ENCODE measurements at regions not wholly inside any gene's neighbourhood (a gene's known extent, or its start where the extent isn't known, plus 50 kb on each side); places are given as distances from the start of the nearest gene placed in this dataset.

GRCh38 chr5:136722581-136722980 lies 357.2 kb upstream of the TRPC7 start:
- no peaks in the 10 kb centered on the region for H3K4me1 ChIP-seq (replicated peaks in 1 of 4; ENCODE audit: control insufficient read depth in 3 of 4, insufficient read depth in 4 of 4, low read length in 3 of 4)
- H4K20me1 ChIP-seq (replicated peaks in 1 of 2; ENCODE audit: control insufficient read depth in 1 of 2, insufficient read depth in 2 of 2, low read length in 2 of 2), result no peaks in the 10 kb centered on the region
- H2BK12ac ChIP-seq (ENCODE audit: low read depth, low read length), result no peak overlapping the region
- H3K4ac ChIP-seq (replicated peaks; ENCODE audit: insufficient read length, low read depth, low read length), result no peak overlapping the region
- TF ChIP-seq ATF2 (IDR thresholded peaks at IDR 0.05; ENCODE audit: low read length) (no peak), KDM4A (IDR thresholded peaks at IDR 0.05; ENCODE audit: low read depth, low read length, severe bottlenecking) (no peak), ZNF274 (IDR thresholded peaks at IDR 0.05; ENCODE audit: borderline replicate concordance, extremely low read depth, low read length) (no peak), JUND (IDR thresholded peaks at IDR 0.05; ENCODE audit: low read length) (no peak), CREB1 (IDR thresholded peaks at IDR 0.05) (no peak), RBBP5 (IDR thresholded peaks at IDR 0.05; ENCODE audit: borderline replicate concordance, low read depth, low read length) (no peak), NANOG (IDR thresholded peaks at IDR 0.05; ENCODE audit: insufficient read depth, low read depth, low read length, poor library complexity, severe bottlenecking) (no peak), PHF8 (conservative IDR thresholded peaks at IDR 0.05; ENCODE audit: low read depth, low read length) (no peak)
- 100% methylated on average over 1 of the region's 1 CpG; no CpG with 5 or more reads in 1 of the 2 experiments for WGBS, 2 experiments (ENCODE audit: extremely low coverage in 1 of 2, insufficient coverage in 1 of 2, insufficient read length in 1 of 2, insufficient replicate concordance in 2 of 2, low coverage in 1 of 2, low lambda C conversion rate in 2 of 2, missing lambda C conversion rate in 1 of 2)
- H2BK5ac ChIP-seq (ENCODE audit: low read depth, low read length), result no peak overlapping the region
- H2AK5ac ChIP-seq (ENCODE audit: low read depth, low read length), result no peak overlapping the region
- H3K14ac ChIP-seq (ENCODE audit: insufficient read length), result no peak overlapping the region
- no peaks in the 10 kb centered on the region for H3K23me2 ChIP-seq (ENCODE audit: low read depth, low read length)
- no peak overlapping the region for H2BK15ac ChIP-seq (ENCODE audit: low read length)
- H3K9ac ChIP-seq (replicated peaks in 1 of 4; ENCODE audit: extremely low read depth in 1 of 4, low read depth in 3 of 4, low read length in 3 of 4), result no peak overlapping the region
- DNase-seq (ENCODE audit: low read depth in 1 of 2, low spot score in 2 of 2) (no peak), FAIRE-seq (no peak)
- POLR2A ChIA-PET (ENCODE audit: partially characterized antibody), result no interaction called here
- H4K5ac ChIP-seq (ENCODE audit: insufficient read length, low read depth, low read length), result no peak overlapping the region
- H3K56ac ChIP-seq (replicated peaks; ENCODE audit: insufficient read length, low read depth, low read length), result no peak overlapping the region
- no peak overlapping the region for H2BK120ac ChIP-seq (replicated peaks; ENCODE audit: low read depth, low read length)
- H3K36me3 ChIP-seq (ENCODE audit: control insufficient read depth in 2 of 4, insufficient read depth in 4 of 4, low read length in 3 of 4), result no peaks in the 10 kb centered on the region
- no peaks in the 10 kb centered on the region for H3K27me3 ChIP-seq (replicated peaks in 1 of 4; ENCODE audit: control insufficient read depth in 3 of 4, extremely low read depth in 1 of 4, insufficient read depth in 3 of 4, low read length in 3 of 4)
- H3K79me1 ChIP-seq (ENCODE audit: low read depth, low read length), result no peaks in the 10 kb centered on the region
- no peak overlapping the region for H3K18ac ChIP-seq (ENCODE audit: extremely low read depth, low read length)
- no peak overlapping the region for H3K4me3 ChIP-seq (ENCODE audit: extremely low read depth in 1 of 4, insufficient read depth in 2 of 4, low read depth in 3 of 4, low read length in 4 of 4)
- CTCF ChIA-PET (ENCODE audit: partially characterized antibody), result interaction anchor here (3.8 kb wide), 1 partner anchor 47 kb away, joined by 13 read pairs; no protein-coding TSS in a partner anchor
- H2BK20ac ChIP-seq (ENCODE audit: low read length), result no peak overlapping the region
- H4K8ac ChIP-seq (ENCODE audit: extremely low read depth, insufficient read depth, low read length), result no peak overlapping the region
- no peak overlapping the region for H4K91ac ChIP-seq (replicated peaks; ENCODE audit: insufficient read length, low read length)
- no peak overlapping the region for H3K23ac ChIP-seq (ENCODE audit: insufficient read length)
- H2AFZ ChIP-seq (ENCODE audit: low read length), result no peak overlapping the region
- H3K9me3 ChIP-seq (ENCODE audit: insufficient read depth in 2 of 2, low read depth in 1 of 2, low read length in 1 of 2), result no peaks in the 10 kb centered on the region
- no peak overlapping the region for H3K27ac ChIP-seq (ENCODE audit: low read depth, low read length)
- no peaks in the 10 kb centered on the region for H3K79me2 ChIP-seq (ENCODE audit: control insufficient read depth in 1 of 2, insufficient read depth in 2 of 2, low read length in 2 of 2)
- no peak overlapping the region for H3K4me2 ChIP-seq (ENCODE audit: insufficient read depth in 1 of 2, low read depth in 2 of 2, low read length in 2 of 2)

All from H1 (cell line).